GM12891 (cell line): ENCODE measurements at regions not wholly inside any gene's neighbourhood (a gene's known extent, or its start where the extent isn't known, plus 50 kb on each side); places are given as distances from the start of the nearest gene placed in this dataset.
A peak's percentile ranks its signal among the peaks of the same experiment; 100 is the strongest.

Experiments used
- DNase-seq: peaks from one replicate; pipeline ENCODE4 v3.0.0; 2011; ENCODE audit warnings: low spot score; ENCODE audit not compliant: insufficient read length
- FAIRE-seq: peaks from 2 replicates; lab custom pipeline; 2011; peaks lifted over from hg19 to GRCh38; lab: Jason Lieb, UNC
- PAX5 ChIP-seq: IDR thresholded peaks from 2 replicates; pipeline ENCODE4 v1.6.1; 2011; ENCODE audit warnings: low read length, moderate library complexity, mild to moderate bottlenecking; ENCODE audit not compliant: insufficient read depth, severe bottlenecking
- POLR2A ChIP-seq: IDR thresholded peaks from 2 replicates; pipeline ENCODE4 v1.6.1; 2011; ENCODE audit warnings: low read depth, low read length, control low read depth
- POLR2AphosphoS5 ChIP-seq: IDR thresholded peaks from 2 replicates; pipeline ENCODE4 v1.6.1; 2011; ENCODE audit warnings: low read depth, low read length, control low read depth
- POU2F2 ChIP-seq: IDR thresholded peaks from 2 replicates; pipeline ENCODE4 v1.6.1; 2011; ENCODE audit warnings: low read depth, mild to moderate bottlenecking, control low read depth, low read length, moderate library complexity
- SPI1 ChIP-seq: IDR thresholded peaks from 2 replicates; pipeline ENCODE4 v1.6.1; 2011; ENCODE audit warnings: low read depth, low read length, control low read depth
- TAF1 ChIP-seq: IDR thresholded peaks from 2 replicates; pipeline ENCODE4 v1.6.1; 2011; ENCODE audit warnings: low read depth, low read length, control low read depth

- TF ChIP-seq PAX5 (no peak), SPI1 (peak; percentile 78), TAF1 (no peak), POU2F2 (no peak)
- FAIRE-seq (peak; percentile 63), DNase-seq (no peak)
Observed at GRCh38 chr4:10743357-10743756, 58.8 kb upstream of the CLNK start.

- no peak for DNase-seq
- TF ChIP-seq POLR2A (no peak), PAX5 (no peak), SPI1 (no peak), POLR2AphosphoS5 (no peak), TAF1 (no peak), POU2F2 (no peak)
- no peak for FAIRE-seq
Observed at GRCh38 chr4:10741961-10742699, 57.6 kb upstream of the CLNK start.

- DNase-seq (no peak), FAIRE-seq (no peak)
Observed at GRCh38 chr4:10740891-10741620, 56.5 kb upstream of the CLNK start.

GRCh38 chr4:10740251-10740650 lies 55.7 kb upstream of the CLNK start:
- TF ChIP-seq PAX5 (no peak), SPI1 (no peak)
- DNase-seq (no peak), FAIRE-seq (no peak)

More at GRCh38 chr4:10740891-10741620, 56.5 kb upstream of the CLNK start:
- TF ChIP-seq TAF1 (no peak), POLR2A (no peak), PAX5 (no peak), SPI1 (no peak), POLR2AphosphoS5 (no peak), POU2F2 (no peak)

GRCh38 chr4:10738826-10739489 lies 54.4 kb upstream of the CLNK start:
- TF ChIP-seq PAX5 (no peak), SPI1 (no peak), POU2F2 (no peak), POLR2AphosphoS5 (no peak; the same call in 1 of the 2 replicates), TAF1 (no peak)
- FAIRE-seq, result peak; percentile 79
- no peak for DNase-seq

GRCh38 chr4:10737337-10737736 lies 52.8 kb upstream of the CLNK start:
- DNase-seq (no peak), FAIRE-seq (peak; percentile 56)
- TF ChIP-seq POLR2A (no peak), SPI1 (no peak), POLR2AphosphoS5 (no peak), PAX5 (no peak), TAF1 (no peak), POU2F2 (no peak)

- no peak for FAIRE-seq
- TF ChIP-seq POLR2AphosphoS5 (no peak), PAX5 (no peak), SPI1 (no peak), TAF1 (no peak), POU2F2 (no peak), POLR2A (no peak)
- no peak for DNase-seq
Observed at GRCh38 chr4:10736895-10737294, 52.3 kb upstream of the CLNK start.

GRCh38 chr4:10736266-10736665 lies 51.7 kb upstream of the CLNK start:
- TF ChIP-seq POLR2A, result no peak
- FAIRE-seq, result no peak
- DNase-seq, result no peak

- no peak for TF ChIP-seq POLR2A
- no peak for TF ChIP-seq SPI1
- TF ChIP-seq POU2F2, result no peak
- no peak for TF ChIP-seq TAF1
- TF ChIP-seq PAX5, result no peak
- no peak for TF ChIP-seq POLR2AphosphoS5
- peak; percentile 77 for FAIRE-seq
- DNase-seq, result no peak
Observed at GRCh38 chr4:10734697-10735096, 50.1 kb upstream of the CLNK start.
